ENCODE measurements at regions not wholly inside any gene's neighbourhood (a gene's known extent, or its start where the extent isn't known, plus 50 kb on each side); places are given as distances from the start of the nearest gene placed in this dataset.

DNA sequence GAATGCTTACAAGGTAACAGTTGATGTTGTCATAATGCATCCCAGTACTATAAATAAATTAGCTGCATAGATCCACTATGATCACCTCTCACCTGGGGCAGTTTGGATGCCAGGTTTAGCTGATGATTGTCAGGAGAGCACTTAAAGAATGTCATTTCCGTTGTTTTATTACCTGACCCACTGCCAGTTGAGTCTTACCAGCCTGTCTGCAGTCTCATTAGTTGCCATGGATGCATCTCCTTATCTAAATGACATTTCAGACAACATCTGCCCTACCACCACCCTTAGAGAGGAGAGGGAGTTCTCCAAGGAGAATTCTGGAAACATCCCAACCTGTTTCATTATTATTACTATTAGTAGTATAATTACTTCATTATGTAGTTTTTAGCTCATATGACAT is 339.1 kb upstream of the API5 start:
- TF ChIP-seq EZH2phosphoT487 (IDR thresholded peaks at IDR 0.05; ENCODE audit: low read length) = no peak
- TF ChIP-seq, protein P1, sequence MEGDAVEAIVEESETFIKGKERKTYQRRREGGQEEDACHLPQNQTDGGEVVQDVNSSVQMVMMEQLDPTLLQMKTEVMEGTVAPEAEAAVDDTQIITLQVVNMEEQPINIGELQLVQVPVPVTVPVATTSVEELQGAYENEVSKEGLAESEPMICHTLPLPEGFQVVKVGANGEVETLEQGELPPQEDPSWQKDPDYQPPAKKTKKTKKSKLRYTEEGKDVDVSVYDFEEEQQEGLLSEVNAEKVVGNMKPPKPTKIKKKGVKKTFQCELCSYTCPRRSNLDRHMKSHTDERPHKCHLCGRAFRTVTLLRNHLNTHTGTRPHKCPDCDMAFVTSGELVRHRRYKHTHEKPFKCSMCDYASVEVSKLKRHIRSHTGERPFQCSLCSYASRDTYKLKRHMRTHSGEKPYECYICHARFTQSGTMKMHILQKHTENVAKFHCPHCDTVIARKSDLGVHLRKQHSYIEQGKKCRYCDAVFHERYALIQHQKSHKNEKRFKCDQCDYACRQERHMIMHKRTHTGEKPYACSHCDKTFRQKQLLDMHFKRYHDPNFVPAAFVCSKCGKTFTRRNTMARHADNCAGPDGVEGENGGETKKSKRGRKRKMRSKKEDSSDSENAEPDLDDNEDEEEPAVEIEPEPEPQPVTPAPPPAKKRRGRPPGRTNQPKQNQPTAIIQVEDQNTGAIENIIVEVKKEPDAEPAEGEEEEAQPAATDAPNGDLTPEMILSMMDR (IDR thresholded peaks at IDR 0.05; ENCODE audit: low read length) = no peak

All from MM.1S (cell line).